Activated naive CD8-positive, alpha-beta T cell (primary cell): ENCODE measurements at regions not wholly inside any gene's neighbourhood (a gene's known extent, or its start where the extent isn't known, plus 50 kb on each side); places are given as distances from the start of the nearest gene placed in this dataset.

Experiments
- H3K27ac Mint-ChIP-seq: one replicate; pipeline ENCODE4 v1.8.0; 2021; ENCODE audit warnings: mixed read lengths
- H3K27me3 Mint-ChIP-seq: one replicate; pipeline ENCODE4 v1.8.0; 2021; ENCODE audit warnings: mixed read lengths
- H3K36me3 Mint-ChIP-seq: one replicate; pipeline ENCODE4 v1.8.0; 2021; ENCODE audit warnings: mixed read lengths
- H3K4me1 Mint-ChIP-seq: one replicate; pipeline ENCODE4 v1.8.0; 2021; ENCODE audit warnings: low read depth, mixed read lengths
- H3K4me3 Mint-ChIP-seq: one replicate; pipeline ENCODE4 v1.8.0; 2021; ENCODE audit warnings: mild to moderate bottlenecking, mixed read lengths
- H3K9me3 Mint-ChIP-seq: one replicate; pipeline ENCODE4 v1.8.0; 2021; ENCODE audit warnings: low read depth, mixed read lengths

DNA sequence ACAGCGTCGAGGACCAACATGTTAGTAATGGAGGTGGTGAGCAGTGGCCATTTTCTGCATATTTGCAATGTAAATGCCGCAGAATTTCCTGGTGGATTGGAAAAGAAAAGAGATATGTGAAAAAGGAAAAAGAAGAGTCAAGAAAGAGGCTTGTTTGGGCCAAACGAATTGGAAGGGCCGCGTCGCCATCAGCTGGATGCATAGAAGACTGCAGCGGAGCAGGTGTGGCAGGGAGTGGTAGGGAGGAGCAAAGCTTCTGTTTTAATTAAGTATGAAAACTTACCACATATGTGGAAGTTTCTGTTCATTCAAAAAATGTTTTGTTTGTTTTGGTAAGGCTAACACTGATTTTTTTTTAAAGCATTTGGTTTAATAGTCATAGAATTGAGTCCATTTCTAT is 690.7 kb downstream of the NCAM2 start:
- H3K36me3 Mint-ChIP-seq: no peaks in the 10 kb centered on the region
- H3K27me3 Mint-ChIP-seq: no peaks in the 10 kb centered on the region
- no peaks in the 10 kb centered on the region for H3K4me1 Mint-ChIP-seq
- H3K4me3 Mint-ChIP-seq: no peak overlapping the region
- peaks cover under 1% of the 10 kb centered on the region for H3K9me3 Mint-ChIP-seq
- H3K27ac Mint-ChIP-seq: no peak overlapping the region

DNA sequence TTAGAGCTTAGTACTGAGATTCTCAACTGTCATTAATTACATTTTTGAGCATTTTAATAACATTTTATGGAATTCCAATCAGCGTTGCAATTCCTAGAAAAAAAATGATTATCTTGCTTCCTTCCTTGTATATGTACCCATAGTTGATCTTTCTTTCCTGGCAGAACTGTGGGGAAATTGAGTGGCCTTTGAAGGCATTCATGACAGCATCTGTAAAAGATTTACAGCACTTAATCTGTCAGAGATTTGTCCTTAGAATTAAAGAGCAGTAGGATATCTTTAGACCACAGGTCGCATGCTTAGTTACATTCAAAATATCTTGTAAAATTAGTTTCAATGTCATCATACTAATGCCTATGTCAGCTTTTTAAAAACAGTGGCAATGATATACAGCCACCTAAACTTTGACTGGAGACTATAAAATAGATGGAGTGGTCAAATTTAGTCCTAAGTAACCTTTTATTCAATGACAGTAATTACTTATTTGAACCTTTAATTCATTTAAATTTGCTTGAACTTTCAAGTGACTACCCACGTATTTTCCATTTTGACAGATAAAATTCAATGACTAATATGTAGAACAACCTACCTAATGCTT is 692.0 kb downstream of the NCAM2 start:
- Mint-ChIP-seq H3K4me1 (no peaks in the 10 kb centered on the region), H3K4me3 (no peak overlapping the region), H3K27me3 (no peaks in the 10 kb centered on the region), H3K27ac (no peak overlapping the region), H3K9me3 (no peaks in the 10 kb centered on the region), H3K36me3 (no peaks in the 10 kb centered on the region)

DNA sequence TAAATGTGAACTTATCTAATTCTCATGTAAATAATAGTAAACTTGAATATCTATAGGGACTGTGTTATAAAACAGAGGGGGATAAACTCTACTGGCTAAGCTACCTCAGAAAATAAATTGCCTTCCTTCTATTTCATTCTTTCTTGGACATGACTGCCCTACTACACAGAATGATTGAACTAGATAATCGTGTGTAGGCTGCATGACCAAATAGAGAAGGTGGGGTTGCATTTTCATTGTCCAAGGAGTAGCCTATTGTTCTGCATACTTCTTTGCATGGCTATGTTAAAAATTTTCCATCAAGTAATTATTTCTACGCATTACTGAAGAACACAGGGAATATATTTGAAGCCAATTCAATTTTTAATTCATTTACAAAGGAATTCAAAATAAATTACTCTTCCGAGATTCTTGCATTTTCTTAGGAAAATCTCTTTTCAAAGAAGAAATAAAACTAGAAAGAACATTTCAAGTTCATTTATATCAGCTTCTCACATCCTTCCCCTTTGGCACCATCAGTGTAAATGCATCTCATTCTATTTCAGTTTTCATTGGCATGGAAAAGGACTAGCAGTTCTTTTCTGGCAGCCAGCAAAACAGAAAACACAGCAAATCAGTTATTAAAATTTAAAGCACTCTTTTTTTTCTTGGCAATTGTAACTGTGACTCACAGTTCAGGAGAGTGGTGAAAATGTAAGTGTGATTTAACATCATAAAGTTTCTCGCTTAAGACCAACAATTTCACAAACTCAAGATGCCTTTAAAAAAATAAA is 714.7 kb downstream of the NCAM2 start:
- Mint-ChIP-seq H3K27me3 (no peaks in the 10 kb centered on the region), H3K4me1 (no peaks in the 10 kb centered on the region), H3K4me3 (no peak overlapping the region), H3K36me3 (no peaks in the 10 kb centered on the region), H3K9me3 (peaks cover 4% of the 10 kb centered on the region), H3K27ac (no peak overlapping the region)

DNA sequence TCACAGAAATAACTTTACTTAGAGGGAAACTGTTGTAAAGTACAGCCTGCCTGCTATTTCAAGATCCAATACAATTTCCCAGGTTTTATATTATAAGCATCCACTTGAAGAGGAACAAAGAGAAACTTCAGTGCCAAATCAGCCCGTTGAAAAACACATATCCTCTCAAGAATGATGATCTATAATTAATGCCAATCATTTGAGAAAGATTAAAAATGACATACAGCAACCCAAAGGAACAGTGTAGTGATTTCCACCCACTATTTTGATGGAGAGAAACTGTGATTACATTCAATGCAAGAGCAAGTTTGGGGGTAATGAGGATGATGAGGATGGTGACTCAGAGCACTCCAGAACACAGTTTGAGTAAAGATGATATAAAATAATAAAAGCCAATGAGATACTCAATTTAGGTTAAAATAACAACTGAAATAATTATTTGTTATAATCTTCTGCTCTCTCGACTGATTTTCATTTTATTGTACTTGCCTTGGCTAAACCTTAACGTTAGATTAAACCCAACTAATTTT is 715.5 kb downstream of the NCAM2 start:
- Mint-ChIP-seq H3K27ac (no peak overlapping the region), H3K36me3 (no peaks in the 10 kb centered on the region), H3K9me3 (peaks cover 4% of the 10 kb centered on the region), H3K27me3 (no peaks in the 10 kb centered on the region), H3K4me3 (no peak overlapping the region), H3K4me1 (no peaks in the 10 kb centered on the region)

DNA sequence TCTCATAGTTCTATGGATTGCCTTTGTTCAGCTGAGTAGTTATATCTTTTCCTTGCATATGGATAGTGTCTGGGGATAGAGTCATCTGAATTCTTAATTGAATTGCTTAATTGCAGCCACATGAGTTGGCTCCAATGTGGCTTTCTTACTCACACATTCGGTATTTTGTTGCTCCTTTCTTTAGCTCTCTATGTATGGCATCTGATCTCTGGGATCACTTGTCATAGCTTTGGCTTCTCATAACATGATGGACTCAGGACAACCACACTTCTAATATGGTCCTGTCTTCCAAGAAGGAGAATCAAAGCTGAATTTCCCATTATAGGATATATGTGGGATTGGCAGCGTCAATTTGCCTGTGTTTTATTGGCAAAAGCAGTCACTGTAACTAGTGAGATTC is 716.2 kb downstream of the NCAM2 start:
- Mint-ChIP-seq H3K9me3 (peaks cover 4% of the 10 kb centered on the region), H3K27me3 (no peaks in the 10 kb centered on the region), H3K4me3 (no peak overlapping the region), H3K27ac (no peak overlapping the region), H3K36me3 (no peaks in the 10 kb centered on the region), H3K4me1 (no peaks in the 10 kb centered on the region)

DNA sequence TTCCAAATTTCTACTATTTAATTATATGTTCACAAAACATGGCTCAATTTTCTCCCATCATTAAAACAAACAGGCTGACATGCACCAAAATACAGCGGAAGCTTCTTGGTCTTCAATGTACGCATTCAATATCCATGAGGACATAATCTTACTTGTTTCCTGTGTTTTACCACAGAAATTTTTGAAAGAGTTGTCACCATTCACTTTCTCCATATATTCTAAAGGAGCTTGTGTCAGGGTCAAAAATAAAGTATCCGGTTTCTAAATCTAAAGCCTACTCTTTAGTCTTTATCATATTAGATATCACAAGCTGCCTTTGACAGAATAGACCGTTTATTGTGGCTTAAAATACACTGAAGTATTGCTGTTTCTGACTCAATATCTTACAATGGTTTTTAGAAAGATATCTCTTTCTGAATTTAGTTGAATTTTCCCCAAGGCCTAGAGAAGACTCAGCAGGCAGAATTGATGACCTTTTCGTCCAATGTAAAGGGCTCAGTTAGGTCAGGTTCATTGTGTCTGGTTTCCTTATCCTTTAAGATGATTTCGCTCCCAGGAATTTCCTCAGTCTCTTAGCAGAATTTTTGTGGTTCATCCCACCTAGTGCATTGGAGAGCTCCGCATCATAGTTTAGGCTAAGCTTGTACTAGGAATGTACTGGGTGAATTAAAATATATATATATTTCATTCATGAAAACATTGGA is 717.2 kb downstream of the NCAM2 start:
- H3K4me1 Mint-ChIP-seq: no peaks in the 10 kb centered on the region
- H3K27me3 Mint-ChIP-seq: no peaks in the 10 kb centered on the region
- no peak overlapping the region for H3K27ac Mint-ChIP-seq
- H3K4me3 Mint-ChIP-seq: no peak overlapping the region
- no peaks in the 10 kb centered on the region for H3K36me3 Mint-ChIP-seq
- peaks cover 4% of the 10 kb centered on the region for H3K9me3 Mint-ChIP-seq

DNA sequence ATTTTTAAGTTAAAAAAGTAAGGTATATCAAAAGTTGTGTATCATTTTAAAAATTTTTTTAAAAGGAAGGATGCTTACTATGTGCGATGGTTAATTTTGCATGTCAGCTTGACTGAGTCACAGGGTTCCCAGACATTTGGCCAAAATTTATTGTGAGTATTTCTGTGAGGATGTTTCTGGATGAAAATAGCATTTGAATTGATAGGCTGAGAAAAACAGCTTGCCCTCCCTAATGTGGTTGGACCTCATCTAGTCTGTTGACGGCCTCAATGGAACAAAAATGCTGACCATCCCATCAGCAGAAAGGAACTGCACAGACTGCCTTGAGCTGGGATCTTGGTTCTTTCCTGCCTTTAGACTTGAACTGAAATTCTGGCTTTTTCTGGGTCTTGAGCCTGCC is 724.5 kb downstream of the NCAM2 start:
- Mint-ChIP-seq H3K36me3 (no peaks in the 10 kb centered on the region), H3K9me3 (peaks cover 7% of the 10 kb centered on the region), H3K27me3 (no peaks in the 10 kb centered on the region), H3K4me3 (no peak overlapping the region), H3K27ac (no peak overlapping the region), H3K4me1 (no peaks in the 10 kb centered on the region)

DNA sequence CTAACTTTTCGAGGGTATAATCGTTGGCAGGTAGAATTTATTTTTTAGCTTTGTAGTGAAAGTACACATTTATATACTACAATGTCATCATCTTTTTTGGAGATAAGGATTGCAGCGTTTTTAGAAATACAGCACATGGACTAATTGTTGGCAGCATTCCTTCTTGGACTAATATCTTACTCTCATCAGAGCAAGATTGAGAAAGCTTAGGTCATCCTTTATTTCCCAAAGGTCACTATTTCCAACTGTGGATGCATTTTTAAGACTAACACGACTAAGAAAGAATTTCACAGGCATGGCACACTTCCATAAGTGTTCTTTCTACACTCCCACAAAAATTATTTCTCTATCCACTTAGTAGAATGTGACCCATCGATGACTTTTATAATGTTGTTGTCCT is 732.3 kb downstream of the NCAM2 start:
- H3K4me3 Mint-ChIP-seq: no peak overlapping the region
- H3K9me3 Mint-ChIP-seq: no peaks in the 10 kb centered on the region
- H3K4me1 Mint-ChIP-seq: no peaks in the 10 kb centered on the region
- no peak overlapping the region for H3K27ac Mint-ChIP-seq
- no peaks in the 10 kb centered on the region for H3K27me3 Mint-ChIP-seq
- no peaks in the 10 kb centered on the region for H3K36me3 Mint-ChIP-seq

DNA sequence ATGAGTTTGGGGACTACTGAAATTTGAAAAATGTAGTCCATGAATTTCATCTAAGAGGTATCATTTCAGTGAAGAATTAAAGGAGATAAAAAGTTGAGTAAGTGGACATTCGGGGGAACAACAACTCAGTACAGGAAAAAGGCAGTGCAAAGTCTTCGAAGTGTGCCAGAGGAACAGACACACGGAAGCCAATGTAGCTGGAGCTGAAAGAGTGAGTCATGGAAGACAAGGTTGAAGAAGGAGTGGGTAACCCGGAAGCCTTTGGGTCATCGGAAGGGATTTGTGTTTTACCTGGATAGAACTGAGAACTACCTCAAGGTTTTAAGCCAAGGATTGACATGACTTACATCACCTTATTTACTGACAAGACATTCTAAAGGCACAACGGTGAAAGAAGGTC is 733.4 kb downstream of the NCAM2 start:
- Mint-ChIP-seq H3K4me1 (no peaks in the 10 kb centered on the region), H3K27me3 (no peaks in the 10 kb centered on the region), H3K4me3 (no peak overlapping the region), H3K36me3 (no peaks in the 10 kb centered on the region), H3K27ac (no peak overlapping the region), H3K9me3 (no peaks in the 10 kb centered on the region)

DNA sequence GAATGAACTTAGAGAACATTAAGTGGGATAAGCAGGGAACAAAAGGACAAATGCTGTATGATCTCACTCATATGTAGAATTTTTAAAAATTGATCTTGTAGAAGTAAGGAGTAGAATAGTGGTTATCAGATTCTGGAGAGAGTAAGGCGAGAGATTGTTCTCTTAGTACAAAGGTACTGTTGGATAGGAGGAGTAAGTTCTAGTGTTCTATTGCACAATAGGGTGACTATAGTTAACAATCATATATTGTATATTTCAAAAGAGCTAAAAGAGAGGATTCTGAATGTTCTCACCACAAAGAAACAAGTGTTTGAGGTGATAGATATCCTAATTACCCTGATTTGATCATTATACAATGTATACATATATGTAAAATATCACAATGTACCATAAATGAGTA is 735.9 kb downstream of the NCAM2 start:
- Mint-ChIP-seq H3K27me3 (no peaks in the 10 kb centered on the region), H3K4me3 (no peak overlapping the region), H3K4me1 (no peaks in the 10 kb centered on the region), H3K36me3 (no peaks in the 10 kb centered on the region), H3K9me3 (no peaks in the 10 kb centered on the region), H3K27ac (no peak overlapping the region)

DNA sequence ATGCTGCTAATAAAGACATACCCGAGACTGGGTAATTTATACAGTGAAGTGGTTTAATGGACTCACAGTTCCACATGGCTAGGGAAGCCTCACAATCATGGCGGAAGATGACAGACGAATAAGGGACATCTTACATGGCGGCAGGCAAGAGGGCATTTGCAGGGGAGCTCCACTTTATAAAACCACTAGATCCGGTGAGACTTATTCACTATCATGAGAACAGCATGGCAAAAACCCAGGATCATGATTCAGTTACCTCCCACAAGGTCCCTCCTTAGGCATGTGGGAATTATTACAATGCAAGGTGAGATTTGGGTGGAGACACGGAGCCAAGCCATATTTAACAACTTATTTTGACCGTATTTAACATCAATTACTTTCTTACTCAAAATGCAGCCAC is 739.0 kb downstream of the NCAM2 start:
- no peaks in the 10 kb centered on the region for H3K27me3 Mint-ChIP-seq
- no peaks in the 10 kb centered on the region for H3K36me3 Mint-ChIP-seq
- no peak overlapping the region for H3K4me3 Mint-ChIP-seq
- no peak overlapping the region for H3K27ac Mint-ChIP-seq
- no peaks in the 10 kb centered on the region for H3K9me3 Mint-ChIP-seq
- H3K4me1 Mint-ChIP-seq: no peaks in the 10 kb centered on the region

DNA sequence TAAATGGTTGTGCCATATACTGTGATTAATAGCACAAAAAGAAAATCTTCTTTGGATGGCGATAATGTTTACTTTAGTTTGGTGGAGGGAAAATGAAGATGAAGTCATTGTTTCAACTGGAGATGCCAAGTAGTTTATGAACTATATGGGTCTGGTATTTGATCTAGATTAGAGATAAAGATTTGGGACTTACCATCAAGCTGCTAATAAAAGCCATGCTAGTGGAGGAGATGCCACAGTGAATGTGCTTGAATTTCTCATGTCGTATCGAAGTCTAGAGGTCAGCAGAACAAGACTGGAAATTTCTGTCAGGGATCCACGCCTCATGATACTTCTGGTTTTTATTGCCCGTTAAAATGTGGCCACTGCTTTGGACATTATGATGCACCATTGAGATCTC is 742.0 kb downstream of the NCAM2 start:
- Mint-ChIP-seq H3K4me3 (no peak overlapping the region), H3K36me3 (no peaks in the 10 kb centered on the region), H3K27ac (no peak overlapping the region), H3K9me3 (peaks cover under 1% of the 10 kb centered on the region), H3K4me1 (no peaks in the 10 kb centered on the region), H3K27me3 (no peaks in the 10 kb centered on the region)

DNA sequence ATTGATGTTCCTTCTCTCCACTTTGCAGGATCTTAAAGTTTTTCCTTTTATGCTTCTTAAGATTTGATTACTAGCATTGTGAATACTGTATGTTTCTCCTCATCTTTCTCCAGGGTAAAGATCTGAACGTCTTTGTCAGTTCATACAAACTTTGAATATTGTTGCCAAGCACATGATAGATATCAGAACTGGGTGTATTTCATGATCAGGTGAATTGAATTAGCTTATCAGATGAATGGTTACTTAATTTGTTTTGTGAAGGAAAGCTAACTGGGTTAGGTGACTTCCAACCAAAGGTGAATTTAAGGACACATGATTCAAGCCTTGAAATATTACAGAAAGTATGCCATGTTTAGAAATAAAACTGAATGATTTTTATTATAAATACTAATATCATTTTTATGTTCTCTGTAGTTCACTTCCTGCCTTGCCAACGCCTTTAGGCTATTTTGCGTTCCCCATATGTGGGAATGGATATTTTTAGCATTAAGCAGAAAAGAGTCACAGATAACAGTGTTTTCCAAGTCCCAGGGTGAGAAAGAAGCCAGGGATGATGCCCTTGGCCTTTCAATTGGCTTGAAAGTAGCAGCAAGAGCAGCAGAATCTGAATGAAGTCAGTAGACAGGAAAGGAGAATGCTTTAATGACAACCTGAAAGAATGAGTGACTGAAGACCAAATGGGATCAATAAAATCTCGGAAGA is 752.1 kb downstream of the NCAM2 start:
- H3K36me3 Mint-ChIP-seq: no peaks in the 10 kb centered on the region

DNA sequence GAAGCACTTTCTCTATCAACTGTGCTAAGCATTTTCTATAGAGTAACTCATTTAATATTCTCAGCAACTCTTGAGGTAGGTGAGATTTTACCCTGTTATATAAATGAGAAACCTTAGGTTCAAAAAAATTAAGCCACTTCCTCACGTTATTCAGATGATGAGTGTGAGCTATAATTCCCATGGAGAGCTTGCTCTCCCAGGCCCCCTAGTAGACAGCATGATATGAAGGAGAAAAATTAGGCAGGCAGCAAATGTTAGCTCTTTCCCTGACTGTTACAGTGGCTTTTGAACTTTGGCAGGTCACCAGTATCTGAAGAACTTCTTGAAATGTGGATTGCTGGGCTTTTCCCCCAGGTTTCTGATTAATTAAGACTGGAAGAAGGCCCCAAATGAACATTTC is 753.1 kb downstream of the NCAM2 start:
- Mint-ChIP-seq H3K27me3 (no peaks in the 10 kb centered on the region), H3K4me1 (no peaks in the 10 kb centered on the region), H3K9me3 (no peaks in the 10 kb centered on the region), H3K4me3 (no peak overlapping the region), H3K36me3 (no peaks in the 10 kb centered on the region), H3K27ac (no peak overlapping the region)

More for the DNA sequence above, 752.1 kb downstream of the NCAM2 start:
- Mint-ChIP-seq H3K4me3 (no peak overlapping the region), H3K27me3 (no peaks in the 10 kb centered on the region), H3K27ac (no peak overlapping the region), H3K4me1 (no peaks in the 10 kb centered on the region), H3K9me3 (peaks cover 2% of the 10 kb centered on the region)

DNA sequence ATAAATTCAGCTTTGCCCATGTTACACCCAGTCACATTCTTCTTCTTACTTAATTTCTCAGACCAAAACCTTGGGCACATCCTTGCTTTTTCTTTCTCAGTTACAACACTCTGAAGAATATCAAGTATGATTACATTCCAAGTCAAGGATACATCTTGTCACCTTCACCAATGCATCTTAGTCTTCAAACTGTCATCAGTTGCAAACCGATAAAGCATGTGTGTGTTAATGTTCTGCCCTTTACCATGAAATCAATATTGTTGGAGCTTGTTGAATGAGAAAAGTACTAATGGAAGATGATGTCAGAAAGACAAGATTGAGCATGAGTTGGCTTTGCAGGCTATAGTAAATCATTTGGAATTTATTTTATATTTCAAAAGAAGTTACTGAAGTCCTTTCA is 764.6 kb downstream of the NCAM2 start:
- Mint-ChIP-seq H3K27ac (no peak overlapping the region), H3K4me1 (no peaks in the 10 kb centered on the region), H3K9me3 (no peaks in the 10 kb centered on the region), H3K4me3 (no peak overlapping the region), H3K36me3 (no peaks in the 10 kb centered on the region), H3K27me3 (no peaks in the 10 kb centered on the region)
